Coronary artery (tissue), 2 donors: ENCODE measurements at regions not wholly inside any gene's neighbourhood (a gene's known extent, or its start where the extent isn't known, plus 50 kb on each side); places are given as distances from the start of the nearest gene placed in this dataset.
"Not testable (repeated sequence)": the region's sequence is repeated elsewhere in the genome, so short reads cannot be mapped to it uniquely, and the experiment has no call there.

ENCODE experiments used
- DNase-seq: peaks from one replicate; pipeline ENCODE4 v3.0.0-alpha.2; 2017; ENCODE audit warnings: low spot score
- H3K27ac ChIP-seq, 2 donors: fragments of 200-600 bp; sonication (generic); one replicate each; pipeline ENCODE4 v1.5.1; 2016 to 2019
- H3K4me3 ChIP-seq: fragments of 200-600 bp; sonication (generic); 2 replicates; pipeline ENCODE4 v1.5.1; 2016; ENCODE audit warnings: mild to moderate bottlenecking, moderate library complexity
- CTCF ChIP-seq: fragments of 200-600 bp; sonication (generic); IDR thresholded peaks from one replicate; pipeline ENCODE4 v1.5.1; 2019; ENCODE audit warnings: antibody characterized with exemption

GRCh38 chr7:9709216-9709615 is 1264.5 kb upstream of the PHF14 start:
- no peak for DNase-seq
- no peak overlapping the region for H3K4me3 ChIP-seq
- no peak overlapping the region for H3K27ac ChIP-seq
- no peak for TF ChIP-seq CTCF

GRCh38 chr7:9711259-9711918 is 1262.3 kb upstream of the PHF14 start:
- no peak for DNase-seq
- H3K4me3 ChIP-seq = no peak overlapping the region
- no peak for TF ChIP-seq CTCF
- H3K27ac ChIP-seq = no peak overlapping the region

GRCh38 chr7:9718071-9718661 is 1255.5 kb upstream of the PHF14 start:
- TF ChIP-seq CTCF = no peak
- Histone ChIP-seq H3K27ac (no peak overlapping the region), H3K4me3 (no peak overlapping the region)
- no peak for DNase-seq

GRCh38 chr7:9719303-9719702 is 1254.4 kb upstream of the PHF14 start:
- Histone ChIP-seq H3K4me3 (no peak overlapping the region), H3K27ac (no peak overlapping the region)
- no peak for TF ChIP-seq CTCF
- no peak for DNase-seq

GRCh38 chr7:9719721-9720120 is 1254.0 kb upstream of the PHF14 start:
- no peak for DNase-seq

GRCh38 chr7:9725940-9726663 is 1247.6 kb upstream of the PHF14 start:
- not testable (repeated sequence) for H3K27ac ChIP-seq, H3K4me3 ChIP-seq, DNase-seq

More at GRCh38 chr7:9719721-9720120, 1254.0 kb upstream of the PHF14 start:
- no peak overlapping the region for H3K27ac ChIP-seq
- no peak overlapping the region for H3K4me3 ChIP-seq
- TF ChIP-seq CTCF = no peak

GRCh38 chr7:9726811-9727210 is 1246.9 kb upstream of the PHF14 start:
- not testable (repeated sequence) for H3K27ac ChIP-seq, DNase-seq, H3K4me3 ChIP-seq

- not testable (repeated sequence) for DNase-seq, H3K27ac ChIP-seq, H3K4me3 ChIP-seq
These were observed 1246.2 kb upstream of the PHF14 start for GRCh38 chr7:9727467-9727869.

GRCh38 chr7:9728014-9728657 is 1245.5 kb upstream of the PHF14 start:
- not testable (repeated sequence) for H3K27ac ChIP-seq, H3K4me3 ChIP-seq, DNase-seq
